Calu3 (cell line): ENCODE measurements at regions not wholly inside any gene's neighbourhood (a gene's known extent, or its start where the extent isn't known, plus 50 kb on each side); places are given as distances from the start of the nearest gene placed in this dataset.

ENCODE experiments used
- BruUV-seq: library from RNA; stranded (reverse); fragments of 400-500 nt; replicated peaks from 2 replicates; lab custom pipeline; 2021; lab: Mats Ljungman, UMichigan
- CTCF ChIA-PET: fragments of 300-600 bp; sonication (Branson Sonifier 250); formaldehyde crosslinking; loops from one replicate; lab custom pipeline; 2022; ENCODE audit warnings: antibody characterized with exemption; lab: Charles Lee
- DNase-seq: peaks from one replicate; pipeline ENCODE4 v3.0.0; 2022
- H3K27ac Mint-ChIP-seq: one replicate; pipeline ENCODE4 v1.8.0; 2022; ENCODE audit warnings: mixed read lengths; ENCODE audit not compliant: unreplicated experiment
- H3K27me3 Mint-ChIP-seq: one replicate; pipeline ENCODE4 v1.8.0; 2022; ENCODE audit warnings: mixed read lengths; ENCODE audit not compliant: unreplicated experiment
- H3K36me3 Mint-ChIP-seq: one replicate; pipeline ENCODE4 v1.8.0; 2022; ENCODE audit warnings: mild to moderate bottlenecking, moderate library complexity, mixed read lengths; ENCODE audit not compliant: insufficient read depth, unreplicated experiment
- H3K4me1 Mint-ChIP-seq: one replicate; pipeline ENCODE4 v1.8.0; 2022; ENCODE audit warnings: mild to moderate bottlenecking, low read depth, mixed read lengths; ENCODE audit not compliant: unreplicated experiment
- H3K4me3 Mint-ChIP-seq: one replicate; pipeline ENCODE4 v1.8.0; 2022; ENCODE audit warnings: mild to moderate bottlenecking, low read depth, moderate library complexity, mixed read lengths; ENCODE audit not compliant: unreplicated experiment
- H3K9me3 Mint-ChIP-seq: one replicate; pipeline ENCODE4 v1.8.0; 2022; ENCODE audit warnings: low read depth, mixed read lengths; ENCODE audit not compliant: unreplicated experiment
- CTCF ChIP-seq: fragments of 200-600 bp; IDR thresholded peaks from one replicate; pipeline ENCODE4 v1.8.0; 2022; ENCODE audit warnings: antibody characterized with exemption; ENCODE audit not compliant: unreplicated experiment
- intact Hi-C: fragments of 100-400 bp; cut with micrococcal nuclease; formaldehyde crosslinking; loops from one replicate; pipeline ENCODE4 v1.10.0; 2022; ENCODE audit not compliant: unreplicated experiment

- Mint-ChIP-seq H3K27ac (no peak overlapping the region), H3K36me3 (no peaks in the 10 kb centered on the region), H3K4me1 (no peaks in the 10 kb centered on the region), H3K4me3 (no peak overlapping the region), H3K27me3 (peaks cover 26% of the 10 kb centered on the region), H3K9me3 (peaks cover 5% of the 10 kb centered on the region)
- BruUV-seq: no TSS peak
- CTCF ChIA-PET: no interaction called here
- no peak for TF ChIP-seq CTCF
- no peak for DNase-seq
- intact Hi-C loops: no loop called here
These were observed 268.3 kb upstream of the MEOX2 start for GRCh38 chr7:15954671-15955354.

GRCh38 chr7:15950299-15950698 is 263.8 kb upstream of the MEOX2 start:
- no peaks in the 10 kb centered on the region for H3K36me3 Mint-ChIP-seq
- no peak for DNase-seq
- H3K27ac Mint-ChIP-seq: no peak overlapping the region
- no peaks in the 10 kb centered on the region for H3K4me1 Mint-ChIP-seq
- peaks cover 26% of the 10 kb centered on the region for H3K27me3 Mint-ChIP-seq
- BruUV-seq: no TSS peak
- no peaks in the 10 kb centered on the region for H3K9me3 Mint-ChIP-seq
- H3K4me3 Mint-ChIP-seq: no peak overlapping the region
- CTCF ChIA-PET: no interaction called here
- intact Hi-C loops: no loop called here
- no peak for TF ChIP-seq CTCF

GRCh38 chr7:15947754-15948153 is 261.3 kb upstream of the MEOX2 start:
- Mint-ChIP-seq H3K27me3 (peaks cover 9% of the 10 kb centered on the region), H3K27ac (no peak overlapping the region), H3K4me1 (no peaks in the 10 kb centered on the region), H3K9me3 (no peaks in the 10 kb centered on the region), H3K4me3 (no peak overlapping the region), H3K36me3 (no peaks in the 10 kb centered on the region)
- CTCF ChIA-PET: no interaction called here
- intact Hi-C loops: no loop called here
- no TSS peak for BruUV-seq
- no peak for TF ChIP-seq CTCF
- no peak for DNase-seq

- Mint-ChIP-seq H3K27ac (no peak overlapping the region), H3K27me3 (no peaks in the 10 kb centered on the region), H3K4me3 (no peak overlapping the region), H3K9me3 (peaks cover 2% of the 10 kb centered on the region), H3K4me1 (no peaks in the 10 kb centered on the region), H3K36me3 (no peaks in the 10 kb centered on the region)
- no peak for TF ChIP-seq CTCF
- no TSS peak for BruUV-seq
- intact Hi-C loops: no loop called here
- no peak for DNase-seq
- CTCF ChIA-PET: no interaction called here
These were observed 251.6 kb upstream of the MEOX2 start for GRCh38 chr7:15938115-15938514.
